H9 (cell line): ENCODE measurements at regions not wholly inside any gene's neighbourhood (a gene's known extent, or its start where the extent isn't known, plus 50 kb on each side); places are given as distances from the start of the nearest gene placed in this dataset.

ENCODE experiments used
- DNase-seq: peaks from one replicate; pipeline ENCODE4 v3.0.0-alpha.2; 2017
- H2AFZ ChIP-seq: one replicate; pipeline ENCODE4 v1.6.1; 2013; ENCODE audit warnings: mild to moderate bottlenecking, low read length, control low read depth, moderate library complexity
- H2AK5ac ChIP-seq: 2 replicates; pipeline ENCODE4 v1.6.1; 2013; ENCODE audit warnings: low read length, control low read depth, mixed read lengths; ENCODE audit not compliant: insufficient read length
- H2BK120ac ChIP-seq: one replicate; pipeline ENCODE4 v1.6.1; 2013; ENCODE audit warnings: low read depth, mild to moderate bottlenecking, low read length, control low read depth, inconsistent platforms; ENCODE audit not compliant: poor library complexity, severe bottlenecking
- H2BK12ac ChIP-seq: 2 replicates; pipeline ENCODE4 v1.6.1; 2013; ENCODE audit warnings: low read length, control low read depth, mixed read lengths, low read depth; ENCODE audit not compliant: insufficient read length
- H2BK15ac ChIP-seq: 2 replicates; pipeline ENCODE4 v1.6.1; 2013; ENCODE audit warnings: low read depth, low read length, control low read depth
- H2BK20ac ChIP-seq: one replicate; pipeline ENCODE4 v1.6.1; 2013; ENCODE audit warnings: low read depth, mild to moderate bottlenecking, low read length, control low read depth, inconsistent platforms; ENCODE audit not compliant: poor library complexity, severe bottlenecking
- H2BK5ac ChIP-seq: 2 replicates; pipeline ENCODE4 v1.6.1; 2013; ENCODE audit warnings: low read length, control low read depth, mixed read lengths; ENCODE audit not compliant: insufficient read length
- H3K14ac ChIP-seq: 2 replicates; pipeline ENCODE4 v1.6.1; 2013; ENCODE audit warnings: low read length, control low read depth; ENCODE audit not compliant: insufficient read depth
- H3K18ac ChIP-seq: 2 replicates; pipeline ENCODE4 v1.6.1; 2013; ENCODE audit warnings: low read depth, mild to moderate bottlenecking, mixed read lengths, low read length, control low read depth; ENCODE audit not compliant: insufficient read length
- H3K23ac ChIP-seq: 2 replicates; pipeline ENCODE4 v1.6.1; 2013; ENCODE audit warnings: low read length, control low read depth, mixed read lengths, low read depth; ENCODE audit not compliant: insufficient read length
- H3K23me2 ChIP-seq: 2 replicates; pipeline ENCODE4 v1.6.1; 2013; ENCODE audit warnings: low read depth, mild to moderate bottlenecking, mixed read lengths, low read length, control low read depth; ENCODE audit not compliant: insufficient read length, poor library complexity, severe bottlenecking
- H3K27ac ChIP-seq: 2 replicates; pipeline ENCODE4 v1.5.1; 2013; ENCODE audit warnings: low read length, control low read depth, mixed read lengths, low read depth; ENCODE audit not compliant: insufficient read length
- H3K27me3 ChIP-seq: 2 replicates; pipeline ENCODE4 v1.6.1; 2013; ENCODE audit warnings: low read length, control low read depth, inconsistent platforms; ENCODE audit not compliant: insufficient read depth
- H3K4ac ChIP-seq: 2 replicates; pipeline ENCODE4 v1.6.1; 2013; ENCODE audit warnings: low read depth, mild to moderate bottlenecking, control low read depth, inconsistent platforms, low read length, moderate library complexity
- H3K4me1 ChIP-seq: 2 replicates; pipeline ENCODE4 v1.6.1; 2013; ENCODE audit warnings: low read length, control low read depth, inconsistent platforms; ENCODE audit not compliant: insufficient read depth
- H3K4me2 ChIP-seq: 2 replicates; pipeline ENCODE4 v1.6.1; 2013; ENCODE audit warnings: low read length, control low read depth, mixed read lengths; ENCODE audit not compliant: insufficient read length, insufficient read depth
- H3K56ac ChIP-seq: 2 replicates; pipeline ENCODE4 v1.6.1; 2013; ENCODE audit warnings: low read depth, mild to moderate bottlenecking, mixed read lengths, low read length, control low read depth; ENCODE audit not compliant: insufficient read length
- H3K79me1 ChIP-seq: 2 replicates; pipeline ENCODE4 v1.6.1; 2013; ENCODE audit warnings: low read depth, mild to moderate bottlenecking, moderate library complexity, low read length, control low read depth, inconsistent platforms; ENCODE audit not compliant: insufficient read depth, poor library complexity, severe bottlenecking
- H3K79me2 ChIP-seq: 2 replicates; pipeline ENCODE4 v1.6.1; 2013; ENCODE audit warnings: low read length, control low read depth, inconsistent platforms; ENCODE audit not compliant: insufficient read depth
- H3K9ac ChIP-seq: 2 replicates; pipeline ENCODE4 v1.6.1; 2013; ENCODE audit warnings: low read length, control low read depth, mixed read lengths; ENCODE audit not compliant: insufficient read length; ENCODE audit errors: extremely low read depth
- H3K9me3 ChIP-seq: one replicate; pipeline ENCODE4 v1.6.1; 2013; ENCODE audit warnings: low read depth, low read length, inconsistent platforms; ENCODE audit not compliant: control insufficient read depth
- H3T11ph ChIP-seq: one replicate; pipeline ENCODE4 v1.6.1; 2013; ENCODE audit warnings: mild to moderate bottlenecking, low read length, control low read depth, inconsistent platforms
- H4K20me1 ChIP-seq: one replicate; pipeline ENCODE4 v1.6.1; 2013; ENCODE audit not compliant: control insufficient read depth, insufficient read length, insufficient read depth
- H4K5ac ChIP-seq: 2 replicates; pipeline ENCODE4 v1.6.1; 2013; ENCODE audit warnings: low read depth, mild to moderate bottlenecking, mixed read lengths, low read length, control low read depth; ENCODE audit not compliant: insufficient read length
- H4K8ac ChIP-seq: replicated peaks from 2 replicates; pipeline ENCODE4 v1.6.1; 2013; ENCODE audit warnings: low read length, control low read depth, mixed read lengths, low read depth; ENCODE audit not compliant: insufficient read length
- H4K91ac ChIP-seq: 2 replicates; pipeline ENCODE4 v1.6.1; 2013; ENCODE audit warnings: low read depth, mild to moderate bottlenecking, moderate library complexity, mixed read lengths, low read length, control low read depth; ENCODE audit not compliant: insufficient read length
- H3K27ac Mint-ChIP-seq, 3 experiments: 2 replicates in 2 of 3; 3 replicates in 1 of 3; pipeline ENCODE4 v1.8.0; 2020 to 2021; ENCODE audit warnings: mixed read lengths in 3 of 3, mild to moderate bottlenecking in 1 of 3, moderate library complexity in 1 of 3
- H3K27me3 Mint-ChIP-seq: 2 replicates; pipeline ENCODE4 v1.8.0; 2021; ENCODE audit warnings: low read depth, mild to moderate bottlenecking, moderate library complexity, mixed read lengths
- H3K36me3 Mint-ChIP-seq, 3 experiments: 2 replicates in 2 of 3; 3 replicates in 1 of 3; pipeline ENCODE4 v1.8.0; 2020 to 2021; ENCODE audit warnings: low read depth in 3 of 3, mixed read lengths in 3 of 3; ENCODE audit not compliant: insufficient read depth in 1 of 3
- H3K4me1 Mint-ChIP-seq, 2 experiments: 2 replicates each; pipeline ENCODE4 v1.8.0; 2020; ENCODE audit warnings: mixed read lengths in 2 of 2
- H3K4me3 Mint-ChIP-seq, 2 experiments: 2 replicates in 1 of 2; 3 replicates in 1 of 2; pipeline ENCODE4 v1.8.0; 2020 to 2021; ENCODE audit warnings: mild to moderate bottlenecking in 2 of 2, mixed read lengths in 2 of 2, moderate library complexity in 1 of 2
- H3K9me3 Mint-ChIP-seq, 2 experiments: 2 replicates in 1 of 2; 3 replicates in 1 of 2; pipeline ENCODE4 v1.8.0; 2020; ENCODE audit warnings: mild to moderate bottlenecking in 2 of 2, mixed read lengths in 2 of 2, moderate library complexity in 1 of 2
- TF ChIP-seq, protein P1 (sequence below): fragments of 200-600 bp; sonication (generic); conservative IDR thresholded peaks from 3 replicates; pipeline ENCODE4 v1.8.0; 2021; ENCODE audit warnings: antibody characterized with exemption, mild to moderate bottlenecking

DNA sequence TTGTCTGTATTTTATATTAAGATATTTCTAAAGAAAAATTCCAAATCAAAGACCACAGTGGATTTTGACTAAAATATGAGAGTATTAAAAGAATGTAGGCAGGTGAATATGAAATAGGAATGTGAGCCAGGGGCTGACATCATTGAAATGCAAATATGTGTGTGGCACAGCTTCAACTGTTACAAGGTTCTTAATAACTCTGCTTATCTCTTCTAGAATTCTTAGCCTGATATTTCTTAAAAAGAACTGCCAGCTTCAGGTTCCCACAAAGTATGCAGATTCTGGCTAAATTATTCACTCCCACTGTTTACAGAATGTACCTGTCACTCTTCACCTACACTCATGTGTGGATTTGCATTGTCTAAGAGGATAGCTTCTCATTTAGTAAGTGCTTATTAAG lies 274.4 kb downstream of the DIRAS2 start:
- Mint-ChIP-seq H3K9me3 (no peaks in the 10 kb centered on the region), H3K27ac (no peak overlapping the region), H3K36me3 (no peaks in the 10 kb centered on the region), H3K4me3 (no peak overlapping the region), H3K27me3 (no peaks in the 10 kb centered on the region; the same call in 1 of the 2 replicates), H3K4me1 (peaks cover 9 to 13% of the 10 kb centered on the region in 2 experiments)
- TF ChIP-seq, protein P1, sequence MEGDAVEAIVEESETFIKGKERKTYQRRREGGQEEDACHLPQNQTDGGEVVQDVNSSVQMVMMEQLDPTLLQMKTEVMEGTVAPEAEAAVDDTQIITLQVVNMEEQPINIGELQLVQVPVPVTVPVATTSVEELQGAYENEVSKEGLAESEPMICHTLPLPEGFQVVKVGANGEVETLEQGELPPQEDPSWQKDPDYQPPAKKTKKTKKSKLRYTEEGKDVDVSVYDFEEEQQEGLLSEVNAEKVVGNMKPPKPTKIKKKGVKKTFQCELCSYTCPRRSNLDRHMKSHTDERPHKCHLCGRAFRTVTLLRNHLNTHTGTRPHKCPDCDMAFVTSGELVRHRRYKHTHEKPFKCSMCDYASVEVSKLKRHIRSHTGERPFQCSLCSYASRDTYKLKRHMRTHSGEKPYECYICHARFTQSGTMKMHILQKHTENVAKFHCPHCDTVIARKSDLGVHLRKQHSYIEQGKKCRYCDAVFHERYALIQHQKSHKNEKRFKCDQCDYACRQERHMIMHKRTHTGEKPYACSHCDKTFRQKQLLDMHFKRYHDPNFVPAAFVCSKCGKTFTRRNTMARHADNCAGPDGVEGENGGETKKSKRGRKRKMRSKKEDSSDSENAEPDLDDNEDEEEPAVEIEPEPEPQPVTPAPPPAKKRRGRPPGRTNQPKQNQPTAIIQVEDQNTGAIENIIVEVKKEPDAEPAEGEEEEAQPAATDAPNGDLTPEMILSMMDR, result no peak
- no peak overlapping the region for H2BK12ac ChIP-seq
- no peak overlapping the region for H4K91ac ChIP-seq
- no peak overlapping the region for H3K14ac ChIP-seq
- H4K8ac ChIP-seq, result no peak overlapping the region
- H2BK15ac ChIP-seq, result no peak overlapping the region
- H3K23ac ChIP-seq, result no peak overlapping the region
- no peak overlapping the region for H3K4ac ChIP-seq
- no peak overlapping the region for H3K56ac ChIP-seq
- no peaks in the 10 kb centered on the region for H3K4me1 ChIP-seq
- H3K18ac ChIP-seq, result no peak overlapping the region
- no peak overlapping the region for H2BK120ac ChIP-seq
- H2BK20ac ChIP-seq, result no peak overlapping the region
- no peak overlapping the region for H3K27ac ChIP-seq
- no peaks in the 10 kb centered on the region for H3K9me3 ChIP-seq
- no peaks in the 10 kb centered on the region for H3K23me2 ChIP-seq
- no peaks in the 10 kb centered on the region for H3K79me1 ChIP-seq
- H3K9ac ChIP-seq, result no peak overlapping the region
- no peak overlapping the region for H3T11ph ChIP-seq
- no peaks in the 10 kb centered on the region for H3K79me2 ChIP-seq
- H4K20me1 ChIP-seq, result no peaks in the 10 kb centered on the region
- no peak overlapping the region for H4K5ac ChIP-seq
- no peak overlapping the region for H2AFZ ChIP-seq
- no peak overlapping the region for H2BK5ac ChIP-seq
- no peak overlapping the region for H2AK5ac ChIP-seq
- no peaks in the 10 kb centered on the region for H3K27me3 ChIP-seq
- H3K4me2 ChIP-seq, result no peak overlapping the region
- DNase-seq, result no peak
